ENCODE measurements at regions not wholly inside any gene's neighbourhood (a gene's known extent, or its start where the extent isn't known, plus 50 kb on each side); places are given as distances from the start of the nearest gene placed in this dataset.

DNA sequence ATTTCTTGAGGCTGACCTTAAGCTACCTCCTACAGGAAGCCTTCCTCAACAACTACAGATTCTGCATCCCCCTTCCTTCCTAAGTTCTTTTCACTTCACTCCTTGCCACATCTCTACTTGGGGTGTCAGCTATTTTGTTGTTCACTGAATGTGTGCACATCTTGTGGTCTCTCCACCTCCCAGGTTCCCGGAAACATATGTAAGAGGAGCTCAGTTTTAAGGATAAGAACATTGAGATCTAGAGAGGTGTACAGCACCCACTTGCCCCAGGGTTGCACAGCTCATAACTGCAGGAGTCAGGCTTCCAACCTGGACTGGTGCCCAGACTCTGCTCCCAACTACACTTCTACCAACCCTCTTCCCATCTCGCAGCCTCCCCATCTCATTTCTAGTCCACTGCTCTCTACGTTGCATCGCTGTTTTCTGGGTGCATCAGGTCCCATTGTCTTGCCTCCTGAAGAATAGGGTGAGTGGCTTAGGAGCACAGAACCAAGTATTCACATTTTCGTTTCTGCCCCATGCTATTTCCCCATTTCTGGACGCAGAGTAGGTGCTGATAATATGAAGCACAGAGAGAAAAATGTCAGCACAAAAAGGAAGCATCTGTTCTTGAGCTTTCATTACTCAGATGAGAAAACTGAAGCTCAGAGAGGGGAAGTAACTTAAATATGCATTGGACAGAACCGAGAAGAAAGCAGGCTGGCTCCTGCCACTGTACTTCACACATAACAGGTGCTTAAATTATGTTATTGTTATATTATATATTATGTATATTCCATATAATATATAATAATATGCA is 292.0 kb upstream of the CCL2 start:
- TF ChIP-seq BHLHE40 (IDR thresholded peaks at IDR 0.05; ENCODE audit: low read depth, low read length) (no peak), POLR2A (IDR thresholded peaks at IDR 0.05; ENCODE audit: low read depth, low read length) (no peak), RFX5 (IDR thresholded peaks at IDR 0.05; ENCODE audit: low read depth, low read length) (no peak), MXI1 (IDR thresholded peaks at IDR 0.05; ENCODE audit: borderline replicate concordance, low read depth, low read length) (no peak), NFE2L2 (IDR thresholded peaks at IDR 0.05; ENCODE audit: low read depth, low read length) (no peak), RAD21 (IDR thresholded peaks at IDR 0.05; ENCODE audit: low read length) (no peak), MAFK (IDR thresholded peaks at IDR 0.05; ENCODE audit: low read depth, low read length) (no peak), SMC3 (IDR thresholded peaks at IDR 0.05; ENCODE audit: low read depth, low read length) (no peak), CEBPB (IDR thresholded peaks at IDR 0.05; ENCODE audit: low read depth, low read length) (no peak), CHD1 (IDR thresholded peaks at IDR 0.05; ENCODE audit: low read depth, low read length) (no peak), RCOR1 (IDR thresholded peaks at IDR 0.05; ENCODE audit: insufficient replicate concordance, low read length) (no peak)
- TF ChIP-seq, protein P1, sequence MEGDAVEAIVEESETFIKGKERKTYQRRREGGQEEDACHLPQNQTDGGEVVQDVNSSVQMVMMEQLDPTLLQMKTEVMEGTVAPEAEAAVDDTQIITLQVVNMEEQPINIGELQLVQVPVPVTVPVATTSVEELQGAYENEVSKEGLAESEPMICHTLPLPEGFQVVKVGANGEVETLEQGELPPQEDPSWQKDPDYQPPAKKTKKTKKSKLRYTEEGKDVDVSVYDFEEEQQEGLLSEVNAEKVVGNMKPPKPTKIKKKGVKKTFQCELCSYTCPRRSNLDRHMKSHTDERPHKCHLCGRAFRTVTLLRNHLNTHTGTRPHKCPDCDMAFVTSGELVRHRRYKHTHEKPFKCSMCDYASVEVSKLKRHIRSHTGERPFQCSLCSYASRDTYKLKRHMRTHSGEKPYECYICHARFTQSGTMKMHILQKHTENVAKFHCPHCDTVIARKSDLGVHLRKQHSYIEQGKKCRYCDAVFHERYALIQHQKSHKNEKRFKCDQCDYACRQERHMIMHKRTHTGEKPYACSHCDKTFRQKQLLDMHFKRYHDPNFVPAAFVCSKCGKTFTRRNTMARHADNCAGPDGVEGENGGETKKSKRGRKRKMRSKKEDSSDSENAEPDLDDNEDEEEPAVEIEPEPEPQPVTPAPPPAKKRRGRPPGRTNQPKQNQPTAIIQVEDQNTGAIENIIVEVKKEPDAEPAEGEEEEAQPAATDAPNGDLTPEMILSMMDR (conservative IDR thresholded peaks at IDR 0.05; ENCODE audit: low read depth, low read length), result no peak
- TF ChIP-seq, protein P2, sequence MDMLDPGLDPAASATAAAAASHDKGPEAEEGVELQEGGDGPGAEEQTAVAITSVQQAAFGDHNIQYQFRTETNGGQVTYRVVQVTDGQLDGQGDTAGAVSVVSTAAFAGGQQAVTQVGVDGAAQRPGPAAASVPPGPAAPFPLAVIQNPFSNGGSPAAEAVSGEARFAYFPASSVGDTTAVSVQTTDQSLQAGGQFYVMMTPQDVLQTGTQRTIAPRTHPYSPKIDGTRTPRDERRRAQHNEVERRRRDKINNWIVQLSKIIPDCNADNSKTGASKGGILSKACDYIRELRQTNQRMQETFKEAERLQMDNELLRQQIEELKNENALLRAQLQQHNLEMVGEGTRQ (IDR thresholded peaks at IDR 0.05; ENCODE audit: low read depth, low read length), result no peak

Measured in IMR-90 (cell line).